ENCODE measurements at regions not wholly inside any gene's neighbourhood (a gene's known extent, or its start where the extent isn't known, plus 50 kb on each side); places are given as distances from the start of the nearest gene placed in this dataset.

GRCh38 chr18:71471963-71472725 lies 1072.0 kb downstream of the CBLN2 start:
- Mint-ChIP-seq H3K36me3 (no peaks in the 10 kb centered on the region), H3K27ac (no peak overlapping the region), H3K9me3 (peaks cover 19% of the 10 kb centered on the region), H3K4me3 (no peak overlapping the region), H3K4me1 (no peaks in the 10 kb centered on the region)
- no peak for DNase-seq (ENCODE audit: low spot score in 2 of 2)
- no peak for ATAC-seq

GRCh38 chr18:71456206-71456605 lies 1087.9 kb downstream of the CBLN2 start:
- H3K4me3 Mint-ChIP-seq = no peak overlapping the region

GRCh38 chr18:71450257-71450656 lies 1093.9 kb downstream of the CBLN2 start:
- H3K36me3 Mint-ChIP-seq = no peaks in the 10 kb centered on the region
- DNase-seq (ENCODE audit: low spot score in 2 of 2) = no peak
- no peak overlapping the region for H3K4me3 Mint-ChIP-seq

More at GRCh38 chr18:71456206-71456605, 1087.9 kb downstream of the CBLN2 start:
- ATAC-seq (no peak), DNase-seq (ENCODE audit: low spot score in 2 of 2) (no peak)
- H3K36me3 Mint-ChIP-seq = no peaks in the 10 kb centered on the region
- H3K27ac Mint-ChIP-seq = no peak overlapping the region
- no peaks in the 10 kb centered on the region for H3K4me1 Mint-ChIP-seq
- peaks cover 14% of the 10 kb centered on the region for H3K9me3 Mint-ChIP-seq

GRCh38 chr18:71443706-71444480 lies 1100.2 kb downstream of the CBLN2 start:
- Mint-ChIP-seq H3K4me3 (no peak overlapping the region), H3K9me3 (peaks cover 11% of the 10 kb centered on the region), H3K36me3 (no peaks in the 10 kb centered on the region), H3K27ac (no peak overlapping the region), H3K4me1 (no peaks in the 10 kb centered on the region)
- DNase-seq (ENCODE audit: low spot score in 2 of 2) (no peak), ATAC-seq (no peak)

More at GRCh38 chr18:71450257-71450656, 1093.9 kb downstream of the CBLN2 start:
- ATAC-seq = no peak
- Mint-ChIP-seq H3K4me1 (no peaks in the 10 kb centered on the region), H3K9me3 (peaks cover 11% of the 10 kb centered on the region), H3K27ac (no peak overlapping the region)

GRCh38 chr18:71442731-71443141 lies 1101.4 kb downstream of the CBLN2 start:
- Mint-ChIP-seq H3K36me3 (no peaks in the 10 kb centered on the region), H3K9me3 (peaks cover 15% of the 10 kb centered on the region), H3K4me3 (no peak overlapping the region), H3K4me1 (no peaks in the 10 kb centered on the region), H3K27ac (no peak overlapping the region)
- ATAC-seq (no peak), DNase-seq (ENCODE audit: low spot score in 2 of 2) (no peak)

GRCh38 chr18:71441156-71441555 lies 1103.0 kb downstream of the CBLN2 start:
- H3K4me3 Mint-ChIP-seq = no peak overlapping the region
- H3K4me1 Mint-ChIP-seq = no peaks in the 10 kb centered on the region
- DNase-seq (ENCODE audit: low spot score in 2 of 2) = no peak
- no peak overlapping the region for H3K27ac Mint-ChIP-seq
- no peaks in the 10 kb centered on the region for H3K36me3 Mint-ChIP-seq
- no peak for ATAC-seq
- H3K9me3 Mint-ChIP-seq = peaks cover 15% of the 10 kb centered on the region

- Mint-ChIP-seq H3K9me3 (peaks cover 7% of the 10 kb centered on the region), H3K4me3 (no peak overlapping the region), H3K36me3 (no peaks in the 10 kb centered on the region)
Observed at GRCh38 chr18:71437511-71437910, 1106.6 kb downstream of the CBLN2 start.

GRCh38 chr18:71433373-71433772 lies 1110.8 kb downstream of the CBLN2 start:
- Mint-ChIP-seq H3K4me1 (no peaks in the 10 kb centered on the region), H3K36me3 (no peaks in the 10 kb centered on the region), H3K27ac (no peak overlapping the region), H3K9me3 (peaks cover 7% of the 10 kb centered on the region), H3K4me3 (no peak overlapping the region)
- ATAC-seq (no peak), DNase-seq (ENCODE audit: low spot score in 2 of 2) (no peak)

More at GRCh38 chr18:71437511-71437910, 1106.6 kb downstream of the CBLN2 start:
- no peaks in the 10 kb centered on the region for H3K4me1 Mint-ChIP-seq
- ATAC-seq = no peak
- H3K27ac Mint-ChIP-seq = no peak overlapping the region
- DNase-seq (ENCODE audit: low spot score in 2 of 2) = no peak

GRCh38 chr18:71431689-71432088 lies 1112.5 kb downstream of the CBLN2 start:
- no peak for ATAC-seq
- Mint-ChIP-seq H3K27ac (no peak overlapping the region), H3K4me3 (no peak overlapping the region), H3K36me3 (no peaks in the 10 kb centered on the region), H3K4me1 (no peaks in the 10 kb centered on the region), H3K9me3 (peaks cover 6% of the 10 kb centered on the region)
- DNase-seq (ENCODE audit: low spot score in 2 of 2) = no peak

GRCh38 chr18:71431171-71431570 lies 1113.0 kb downstream of the CBLN2 start:
- Mint-ChIP-seq H3K9me3 (peaks cover 6% of the 10 kb centered on the region), H3K36me3 (no peaks in the 10 kb centered on the region), H3K4me3 (no peak overlapping the region), H3K4me1 (no peaks in the 10 kb centered on the region), H3K27ac (no peak overlapping the region)
- no peak for ATAC-seq
- no peak for DNase-seq (ENCODE audit: low spot score in 2 of 2)

- Mint-ChIP-seq H3K9me3 (peaks cover 16% of the 10 kb centered on the region), H3K27ac (no peak overlapping the region), H3K4me1 (no peaks in the 10 kb centered on the region), H3K36me3 (no peaks in the 10 kb centered on the region), H3K4me3 (no peak overlapping the region)
- DNase-seq (ENCODE audit: low spot score in 2 of 2) (no peak), ATAC-seq (no peak)
Observed at GRCh38 chr18:71426441-71426840, 1117.7 kb downstream of the CBLN2 start.

- Mint-ChIP-seq H3K36me3 (no peaks in the 10 kb centered on the region), H3K27ac (no peak overlapping the region), H3K9me3 (peaks cover 12% of the 10 kb centered on the region)
Observed at GRCh38 chr18:71405169-71405809, 1116.4 kb downstream of the SOCS6 start.

GRCh38 chr18:71403501-71403900 lies 1114.7 kb downstream of the SOCS6 start:
- ATAC-seq (no peak), DNase-seq (ENCODE audit: low spot score in 2 of 2) (no peak)
- Mint-ChIP-seq H3K9me3 (peaks cover 11% of the 10 kb centered on the region), H3K27ac (no peak overlapping the region), H3K4me1 (no peaks in the 10 kb centered on the region), H3K36me3 (no peaks in the 10 kb centered on the region), H3K4me3 (no peak overlapping the region)

More at GRCh38 chr18:71405169-71405809, 1116.4 kb downstream of the SOCS6 start:
- Mint-ChIP-seq H3K4me3 (no peak overlapping the region), H3K4me1 (no peaks in the 10 kb centered on the region)
- DNase-seq (ENCODE audit: low spot score in 2 of 2) (no peak), ATAC-seq (no peak)

- Mint-ChIP-seq H3K4me3 (no peak overlapping the region), H3K27ac (no peak overlapping the region), H3K4me1 (no peaks in the 10 kb centered on the region), H3K36me3 (no peaks in the 10 kb centered on the region), H3K9me3 (peaks cover 19% of the 10 kb centered on the region)
- ATAC-seq (no peak), DNase-seq (ENCODE audit: low spot score in 2 of 2) (no peak)
Observed at GRCh38 chr18:71398531-71398930, 1109.7 kb downstream of the SOCS6 start.

- ATAC-seq (no peak), DNase-seq (ENCODE audit: low spot score in 2 of 2) (no peak)
- no peak overlapping the region for H3K4me3 Mint-ChIP-seq
- H3K4me1 Mint-ChIP-seq = no peaks in the 10 kb centered on the region
- no peaks in the 10 kb centered on the region for H3K36me3 Mint-ChIP-seq
- no peak overlapping the region for H3K27ac Mint-ChIP-seq
- H3K9me3 Mint-ChIP-seq = peaks cover 6% of the 10 kb centered on the region
Observed at GRCh38 chr18:71388148-71388547, 1099.3 kb downstream of the SOCS6 start.
